HG03095 (cell line): ENCODE measurements at regions not wholly inside any gene's neighbourhood (a gene's known extent, or its start where the extent isn't known, plus 50 kb on each side); places are given as distances from the start of the nearest gene placed in this dataset.

Experiments
- ATAC-seq: cut with Tn5 transposase; IDR thresholded peaks from one replicate; pipeline ENCODE4 v1.9.1; 2021; ENCODE audit warnings: moderate library complexity; ENCODE audit not compliant: unreplicated experiment

DNA sequence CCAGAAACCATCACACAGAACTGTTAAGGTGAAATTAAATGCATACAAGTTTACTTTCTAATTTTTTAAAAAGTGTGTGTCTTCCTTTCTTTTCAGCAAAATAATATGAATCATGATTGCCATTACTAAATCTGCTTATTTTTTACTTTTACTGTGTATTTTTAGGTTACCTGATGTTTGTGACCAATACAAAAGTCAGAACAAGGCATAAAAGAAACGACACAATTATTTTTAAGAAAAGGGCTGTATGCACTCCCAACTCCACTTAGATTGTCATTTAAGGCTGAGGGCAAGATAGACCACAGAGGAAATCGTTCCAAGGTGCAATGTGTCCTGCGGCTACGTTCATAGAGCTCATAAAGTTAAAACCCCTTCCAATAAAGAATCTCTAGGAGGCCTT, 797.0 kb downstream of the TDRD15 start:
- no peak for ATAC-seq

DNA sequence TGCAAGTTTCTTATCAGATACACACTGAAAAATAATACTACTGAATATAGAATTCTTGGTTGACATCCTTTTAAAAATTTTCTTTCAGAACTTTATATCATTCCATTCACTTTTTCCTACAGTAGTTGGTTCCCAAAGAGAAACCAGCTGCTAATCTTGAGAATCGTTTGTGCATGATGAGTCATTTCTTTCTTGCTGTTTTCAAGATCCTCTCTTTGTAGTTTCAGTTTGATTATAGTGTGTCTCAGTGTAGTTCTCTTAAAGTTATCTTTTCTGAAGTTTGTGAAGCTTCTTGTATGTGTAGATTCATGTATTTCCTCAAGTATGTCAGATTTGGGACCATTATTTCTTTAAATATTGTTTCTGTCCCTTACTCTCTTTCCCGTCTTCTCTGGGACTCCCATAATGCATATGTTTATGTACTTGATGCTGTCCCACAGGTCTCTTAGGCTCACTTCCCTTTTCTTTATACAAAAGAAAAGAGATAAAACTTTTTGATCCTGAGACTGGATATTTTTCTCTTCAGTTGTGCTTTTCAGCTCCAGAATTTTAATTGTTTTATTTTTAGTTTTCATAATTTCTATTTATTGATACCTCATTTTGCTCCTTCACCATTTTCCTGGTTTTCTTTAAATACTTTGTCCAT, 801.0 kb downstream of the TDRD15 start:
- ATAC-seq, result peak; percentile 95

GRCh38 chr2:21928292-21928691, 804.5 kb downstream of the TDRD15 start:
- ATAC-seq, result no peak

GRCh38 chr2:21930226-21930625, 806.5 kb downstream of the TDRD15 start:
- no peak for ATAC-seq

- ATAC-seq, result no peak
Measured at GRCh38 chr2:21939967-21940366, 816.2 kb downstream of the TDRD15 start.

- ATAC-seq, result no peak
Measured at GRCh38 chr2:21944536-21944935, 820.8 kb downstream of the TDRD15 start.

DNA sequence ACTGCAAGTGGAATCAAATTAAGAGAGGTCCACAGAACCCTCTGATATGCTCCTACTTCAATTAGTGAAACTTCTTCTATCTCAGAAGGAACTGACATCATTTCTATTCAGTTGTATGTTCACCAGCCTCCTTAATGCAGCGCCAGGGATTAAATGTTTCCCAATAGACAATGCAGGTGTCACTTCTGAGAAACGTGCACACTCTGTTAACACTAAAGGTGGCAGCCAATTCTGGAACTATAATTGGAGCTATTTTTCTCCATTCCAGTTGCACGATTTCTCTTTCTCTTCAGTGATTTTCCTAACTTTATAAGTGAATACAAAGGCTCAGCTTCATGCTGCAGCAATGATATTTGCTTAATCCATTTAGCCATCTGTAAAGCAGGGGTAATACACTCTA, 821.9 kb downstream of the TDRD15 start:
- ATAC-seq, result no peak

DNA sequence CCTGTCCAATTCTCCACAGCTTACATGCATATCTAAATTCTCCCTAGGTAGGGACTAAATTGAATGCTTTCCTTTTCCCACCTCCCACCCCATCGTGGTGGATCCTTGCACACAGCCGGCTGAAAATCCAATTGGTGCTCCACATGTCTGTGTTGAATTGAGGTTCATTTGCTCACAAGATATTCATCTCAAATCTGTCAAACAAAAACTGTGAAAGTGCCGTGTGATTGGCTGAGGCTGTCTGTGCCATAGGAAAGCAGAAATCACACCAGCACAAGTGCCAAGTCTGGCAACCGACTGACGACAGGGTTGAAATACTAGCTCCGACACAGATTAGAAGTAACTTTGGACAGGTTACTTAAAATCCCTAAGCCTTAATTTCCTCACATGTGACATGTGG, 823.3 kb downstream of the TDRD15 start:
- no peak for ATAC-seq

DNA sequence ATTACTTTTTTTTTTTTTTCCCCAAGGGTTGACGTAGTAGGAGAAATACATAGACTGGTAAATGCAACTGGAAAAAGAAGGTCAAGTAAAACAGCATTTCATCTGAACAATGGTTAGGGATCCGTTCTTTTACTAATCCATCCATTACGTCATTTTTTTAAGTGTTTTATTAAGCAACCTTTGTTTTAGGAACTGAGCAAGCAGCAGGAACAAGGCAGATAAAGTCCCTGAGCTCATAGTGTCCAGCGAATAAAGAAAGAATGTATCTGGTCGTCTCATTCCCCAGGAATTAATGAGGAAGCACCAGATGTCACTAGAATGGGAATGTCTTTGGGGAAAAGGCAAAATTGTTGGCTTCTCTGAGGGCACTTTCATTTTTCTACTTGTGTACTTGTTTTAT, 842.4 kb downstream of the TDRD15 start:
- ATAC-seq, result no peak

DNA sequence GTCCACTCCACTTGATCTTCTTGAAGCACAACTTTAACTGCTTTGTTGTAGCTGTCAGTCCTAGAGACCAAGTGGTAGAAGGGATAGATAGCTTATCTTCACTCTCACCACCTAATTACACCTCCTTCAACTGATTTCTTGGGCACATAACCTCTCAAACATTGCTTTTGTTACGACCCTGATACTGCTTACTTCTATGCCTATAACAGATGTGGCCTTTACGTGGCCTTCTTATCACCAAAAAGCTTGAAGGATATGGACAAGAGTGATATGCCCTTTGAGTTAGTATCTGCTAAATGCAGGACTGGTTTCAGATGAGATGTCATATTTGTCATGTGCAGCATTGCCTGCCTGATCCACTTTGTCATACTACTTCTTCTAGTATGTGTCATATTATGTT, 847.2 kb downstream of the TDRD15 start:
- ATAC-seq, result no peak

GRCh38 chr2:21972586-21972985, 848.8 kb downstream of the TDRD15 start:
- ATAC-seq, result no peak

GRCh38 chr2:21981127-21981526, 857.4 kb downstream of the TDRD15 start:
- no peak for ATAC-seq

- ATAC-seq, result no peak
Measured at GRCh38 chr2:21993002-21993401, 869.2 kb downstream of the TDRD15 start.

GRCh38 chr2:21996339-21996738, 872.6 kb downstream of the TDRD15 start:
- ATAC-seq, result no peak

- no peak for ATAC-seq
Measured at GRCh38 chr2:21999522-21999921, 875.8 kb downstream of the TDRD15 start.

DNA sequence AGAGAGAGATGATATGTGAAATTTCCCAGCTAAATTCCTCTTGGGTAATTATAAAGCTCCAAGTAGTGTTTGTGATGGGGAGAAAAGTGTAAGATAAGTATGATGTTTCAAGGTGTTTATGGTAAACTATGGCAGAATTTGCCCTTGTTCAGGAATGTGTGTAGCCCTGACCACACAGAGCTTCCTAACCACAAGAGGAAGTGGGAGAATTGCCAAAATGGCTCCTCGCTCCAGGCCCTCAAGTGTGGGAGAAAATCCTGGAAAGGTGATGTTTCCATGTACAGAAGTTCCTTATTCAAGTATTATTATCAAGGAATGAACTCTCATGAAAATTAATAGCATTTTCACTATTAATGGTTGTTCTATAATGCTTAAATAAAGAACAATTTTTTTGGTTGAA, 878.3 kb downstream of the TDRD15 start:
- ATAC-seq, result no peak

- ATAC-seq, result no peak
Measured at GRCh38 chr2:22003270-22003669, 879.5 kb downstream of the TDRD15 start.

DNA sequence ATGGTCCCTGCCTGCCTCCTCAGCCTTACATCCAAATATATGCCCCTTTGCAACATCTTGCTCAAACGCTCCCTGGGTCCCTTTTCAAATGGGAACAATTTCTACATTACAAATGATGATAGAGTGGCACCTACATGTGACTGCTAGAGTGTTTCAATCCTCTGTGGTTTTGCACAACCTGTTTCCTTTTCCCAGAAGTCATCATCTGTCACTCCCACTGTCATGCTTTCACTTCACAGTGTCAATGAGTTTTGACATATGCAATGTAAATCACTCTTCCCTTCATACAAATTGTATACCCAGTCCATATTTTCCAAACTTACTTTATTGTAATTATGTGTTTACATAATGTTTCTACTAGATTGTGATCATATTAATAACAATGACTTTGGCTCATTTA, 887.3 kb downstream of the TDRD15 start:
- no peak for ATAC-seq

DNA sequence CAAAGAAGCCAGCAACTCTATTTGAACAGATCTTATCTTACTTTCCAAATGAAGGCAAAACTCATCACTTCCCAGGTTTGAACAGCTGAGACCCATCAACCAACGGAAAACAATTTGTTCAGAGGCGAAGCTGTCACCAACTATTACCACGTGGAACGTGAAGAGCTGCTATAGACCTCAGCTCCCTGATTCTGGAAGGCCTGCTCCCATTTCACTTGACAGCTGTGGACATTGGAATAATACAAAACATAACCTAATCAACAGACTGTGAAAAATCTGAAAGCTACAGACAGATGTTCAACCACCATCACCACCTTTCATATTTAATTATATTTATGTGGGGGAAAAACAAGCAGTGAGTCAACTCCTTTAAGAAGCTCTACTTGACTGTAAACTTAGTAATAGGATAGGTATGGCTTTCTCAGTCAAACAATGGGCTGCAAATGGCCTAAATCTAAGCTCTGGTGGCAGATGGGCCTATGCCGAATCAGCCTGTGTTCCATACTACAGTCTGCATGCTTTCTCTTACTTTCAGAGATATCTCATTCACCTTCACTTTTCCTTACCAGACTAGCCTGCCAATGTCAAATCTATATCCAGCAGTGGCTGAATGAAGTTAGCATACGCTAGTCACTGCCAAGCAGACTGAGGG, 896.4 kb downstream of the TDRD15 start:
- no peak for ATAC-seq

DNA sequence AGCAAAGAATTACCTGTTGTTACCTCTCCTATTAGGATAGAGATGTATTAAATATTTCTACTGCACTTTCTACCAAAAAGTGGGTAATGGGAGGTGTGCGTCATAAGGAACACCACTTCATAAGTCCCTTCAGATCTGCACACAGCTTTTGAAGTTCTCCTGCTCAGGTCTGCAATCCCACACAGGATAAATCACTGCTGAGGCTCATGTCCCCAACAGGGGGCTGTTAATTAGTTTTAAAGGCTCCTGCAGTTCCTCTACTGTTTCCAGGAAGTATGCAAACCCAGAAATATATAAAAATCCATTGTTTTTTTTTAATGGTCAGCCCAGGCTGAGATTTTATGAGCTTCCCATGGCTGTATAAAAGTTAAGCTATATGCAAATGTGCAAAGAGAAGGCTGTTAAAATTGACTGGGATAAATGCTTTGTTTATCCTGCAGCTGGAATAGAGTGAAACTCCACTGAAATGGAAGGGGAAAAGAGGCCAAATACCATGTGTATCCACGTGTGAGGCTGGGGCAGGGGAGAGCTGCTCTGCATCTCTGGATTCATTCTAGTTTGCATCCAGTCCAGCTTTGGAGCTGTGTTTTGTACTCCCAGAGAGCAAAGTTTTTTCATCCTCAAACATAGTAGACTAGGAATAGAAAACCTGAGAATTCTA, 903.7 kb downstream of the TDRD15 start:
- ATAC-seq, result no peak

- ATAC-seq, result no peak
Measured at GRCh38 chr2:22035361-22035830, 911.6 kb downstream of the TDRD15 start.

GRCh38 chr2:22037274-22037673, 913.5 kb downstream of the TDRD15 start:
- no peak for ATAC-seq
